HG03432 (cell line): ENCODE measurements at regions not wholly inside any gene's neighbourhood (a gene's known extent, or its start where the extent isn't known, plus 50 kb on each side); places are given as distances from the start of the nearest gene placed in this dataset.

Experiments used
- ATAC-seq: cut with Tn5 transposase; IDR thresholded peaks from one replicate; pipeline ENCODE4 v1.9.1; 2021; ENCODE audit warnings: mild to moderate bottlenecking, moderate library complexity; ENCODE audit not compliant: unreplicated experiment

GRCh38 chr10:128457136-128457535 is 330.9 kb upstream of the MKI67 start:
- ATAC-seq, result no peak

DNA sequence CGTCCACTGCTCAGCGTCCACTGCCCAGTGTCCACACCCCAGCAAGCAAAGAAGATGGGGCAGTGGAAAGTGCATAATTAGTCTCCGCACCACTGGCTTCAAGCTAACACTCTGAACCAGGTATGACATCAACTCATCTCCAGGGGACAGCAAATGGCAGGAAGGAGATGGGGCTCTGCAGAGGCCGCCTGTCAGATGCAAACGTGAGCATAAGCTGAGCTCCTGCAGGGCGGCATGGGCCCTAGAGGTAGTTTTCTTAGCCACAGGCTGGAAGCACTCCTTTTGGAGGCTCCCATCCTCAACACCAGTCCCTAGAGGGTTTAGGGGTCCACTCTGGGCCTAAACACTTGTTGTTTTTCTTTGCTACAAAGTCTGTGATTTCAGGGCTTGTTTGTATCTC is 335.8 kb upstream of the MKI67 start:
- no peak for ATAC-seq

- ATAC-seq, result no peak
Measured at GRCh38 chr10:128462844-128463243, 336.6 kb upstream of the MKI67 start.

DNA sequence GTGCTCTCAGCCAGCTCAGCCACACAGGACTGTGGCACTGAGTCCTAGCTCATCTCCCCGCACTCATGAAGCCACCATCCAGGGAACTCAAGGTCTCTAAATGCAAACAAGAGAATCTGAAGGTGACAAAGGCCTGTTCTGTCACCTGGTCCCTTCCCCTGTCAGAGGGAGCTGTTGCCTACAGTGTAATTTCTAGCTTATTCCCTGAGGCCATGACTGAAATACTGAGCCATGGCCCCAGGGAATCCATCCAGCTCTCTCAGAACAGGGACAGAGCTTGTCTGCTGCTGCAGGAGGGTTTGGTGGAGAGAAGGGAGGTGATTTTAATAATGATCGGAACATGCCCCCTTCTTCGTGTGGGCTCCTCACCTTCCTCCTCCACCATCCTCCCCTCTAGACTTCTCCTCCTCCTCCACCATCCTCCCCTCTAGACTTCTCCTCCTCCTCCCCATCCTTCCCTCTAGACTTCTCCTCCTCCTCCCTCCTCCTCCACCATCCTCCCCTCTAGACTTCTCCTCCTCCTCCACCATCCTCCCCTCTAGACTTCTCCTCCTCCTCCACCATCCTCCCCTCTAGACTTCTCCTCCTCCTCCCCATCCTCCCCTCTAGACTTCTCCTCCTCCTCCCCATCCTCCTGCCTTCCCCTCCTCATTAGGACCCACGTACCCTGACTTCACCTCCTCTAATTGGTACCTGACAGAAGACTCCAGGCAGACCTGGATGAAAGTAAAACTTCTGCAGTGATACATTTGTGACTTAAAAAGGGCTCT is 338.0 kb upstream of the MKI67 start:
- ATAC-seq, result no peak

GRCh38 chr10:128465697-128466096 is 339.5 kb upstream of the MKI67 start:
- no peak for ATAC-seq

DNA sequence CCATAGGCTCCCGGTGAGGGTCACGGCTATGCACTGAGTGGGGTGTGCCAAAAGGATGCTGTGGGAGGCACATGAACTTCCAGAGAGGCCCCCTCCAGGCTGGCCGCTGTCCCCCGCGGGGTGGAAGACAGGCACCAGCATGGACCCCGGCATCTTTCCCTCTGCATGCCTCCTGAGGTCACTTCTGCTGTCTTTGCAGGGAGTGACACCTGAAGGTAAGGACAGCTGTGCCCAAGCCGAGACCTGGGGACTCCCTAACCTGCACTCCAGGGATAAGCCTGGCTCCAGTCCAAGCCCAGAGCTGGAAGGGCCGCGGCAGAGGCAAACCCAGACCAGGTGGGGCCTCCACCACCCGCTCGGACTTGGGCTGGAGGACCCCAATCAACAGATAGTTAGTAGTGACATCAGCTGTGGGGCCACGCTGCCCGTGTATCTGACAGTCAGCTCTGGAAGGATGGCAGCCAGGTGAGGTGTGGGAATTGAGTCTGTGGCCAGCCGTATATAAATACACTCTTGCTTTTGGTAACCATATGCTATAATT is 340.7 kb upstream of the MKI67 start:
- ATAC-seq, result no peak

GRCh38 chr10:128468462-128468861 is 342.2 kb upstream of the MKI67 start:
- no peak for ATAC-seq

DNA sequence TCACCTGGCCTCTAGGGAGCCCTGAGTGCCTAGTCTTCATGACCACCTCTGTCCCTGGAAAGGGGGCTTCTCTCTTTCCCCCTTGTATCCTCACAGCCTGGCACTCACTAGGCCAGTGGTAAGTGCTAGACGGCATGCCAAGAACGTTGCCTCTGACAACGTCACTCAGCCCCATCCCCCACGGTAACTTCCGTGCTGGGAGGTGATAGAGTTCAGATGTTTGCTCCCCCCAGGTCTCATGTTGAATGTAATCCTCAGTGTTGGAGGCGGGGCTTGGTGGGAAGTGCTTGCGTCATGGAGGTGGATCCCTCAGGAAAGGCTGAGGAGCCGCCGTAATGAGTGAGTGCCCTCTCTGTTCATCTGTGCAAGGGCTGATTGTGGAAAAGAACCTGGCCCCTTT is 343.3 kb upstream of the MKI67 start:
- ATAC-seq, result no peak

GRCh38 chr10:128470321-128470965 is 344.2 kb upstream of the MKI67 start:
- no peak for ATAC-seq

GRCh38 chr10:128471151-128471550 is 344.9 kb upstream of the MKI67 start:
- no peak for ATAC-seq

DNA sequence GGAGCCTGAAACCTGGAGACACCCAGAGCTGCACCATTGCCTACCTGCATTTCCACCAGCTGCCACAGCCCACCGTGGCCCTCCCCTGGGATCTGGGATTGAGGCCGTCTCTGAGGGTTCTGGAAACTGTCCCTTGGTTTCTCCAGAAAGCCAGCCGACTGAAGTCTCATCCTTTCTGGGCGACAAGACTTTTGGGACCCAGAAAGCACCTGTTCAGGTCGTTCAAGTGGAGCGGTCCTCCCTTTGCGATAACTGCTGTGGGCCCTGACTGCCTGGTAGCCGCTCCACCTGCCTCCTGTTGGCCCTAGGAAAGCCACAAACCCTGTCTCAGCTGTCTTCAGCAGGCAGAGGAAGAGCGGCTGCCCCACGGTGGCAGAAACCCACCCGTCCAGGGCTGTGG is 346.0 kb upstream of the MKI67 start:
- no peak for ATAC-seq

- no peak for ATAC-seq
Measured at GRCh38 chr10:128473396-128473795, 347.2 kb upstream of the MKI67 start.

GRCh38 chr10:128473911-128474310 is 347.7 kb upstream of the MKI67 start:
- no peak for ATAC-seq

- no peak for ATAC-seq
Measured at GRCh38 chr10:128474571-128474970, 348.3 kb upstream of the MKI67 start.

- ATAC-seq, result no peak
Measured at GRCh38 chr10:128475686-128476367, 349.6 kb upstream of the MKI67 start.

DNA sequence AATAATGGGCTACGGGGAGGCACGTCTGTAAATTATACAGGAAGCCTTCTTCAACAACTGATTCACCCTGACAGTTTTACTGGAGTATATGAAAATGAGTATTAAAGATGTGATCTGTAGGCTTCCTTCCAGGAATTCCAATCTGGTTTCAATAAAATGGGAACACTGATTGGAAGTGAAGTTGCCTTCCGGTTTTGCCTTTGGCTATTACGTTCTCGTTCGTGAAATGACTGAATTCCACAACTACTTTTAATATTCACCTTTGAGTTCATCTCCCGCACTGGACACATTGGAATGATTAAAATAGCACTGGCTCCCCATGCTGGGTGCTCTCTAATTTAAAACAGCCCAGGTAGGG is 350.1 kb upstream of the MKI67 start:
- ATAC-seq, result no peak

- ATAC-seq, result no peak
Measured at GRCh38 chr10:128476845-128477244, 350.6 kb upstream of the MKI67 start.

DNA sequence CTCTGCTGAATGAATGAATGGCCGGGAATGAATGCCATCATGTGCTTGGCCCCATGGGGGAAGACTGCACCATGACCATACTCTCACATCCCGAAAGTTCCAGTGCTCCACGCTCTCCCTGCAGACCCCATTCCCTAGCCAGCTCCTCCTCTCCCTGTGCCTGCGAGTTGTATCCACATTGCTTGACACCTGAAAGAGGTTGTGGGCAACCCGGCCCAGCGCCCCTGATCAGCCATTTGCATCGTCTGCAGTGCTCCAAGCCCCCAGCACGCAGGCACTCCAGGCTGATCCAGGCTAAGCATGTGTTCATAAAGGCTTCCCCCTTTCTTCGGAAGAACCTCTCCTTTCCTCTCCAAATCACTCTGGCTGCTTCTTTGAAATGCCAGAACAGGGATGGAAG is 354.4 kb upstream of the MKI67 start:
- no peak for ATAC-seq

DNA sequence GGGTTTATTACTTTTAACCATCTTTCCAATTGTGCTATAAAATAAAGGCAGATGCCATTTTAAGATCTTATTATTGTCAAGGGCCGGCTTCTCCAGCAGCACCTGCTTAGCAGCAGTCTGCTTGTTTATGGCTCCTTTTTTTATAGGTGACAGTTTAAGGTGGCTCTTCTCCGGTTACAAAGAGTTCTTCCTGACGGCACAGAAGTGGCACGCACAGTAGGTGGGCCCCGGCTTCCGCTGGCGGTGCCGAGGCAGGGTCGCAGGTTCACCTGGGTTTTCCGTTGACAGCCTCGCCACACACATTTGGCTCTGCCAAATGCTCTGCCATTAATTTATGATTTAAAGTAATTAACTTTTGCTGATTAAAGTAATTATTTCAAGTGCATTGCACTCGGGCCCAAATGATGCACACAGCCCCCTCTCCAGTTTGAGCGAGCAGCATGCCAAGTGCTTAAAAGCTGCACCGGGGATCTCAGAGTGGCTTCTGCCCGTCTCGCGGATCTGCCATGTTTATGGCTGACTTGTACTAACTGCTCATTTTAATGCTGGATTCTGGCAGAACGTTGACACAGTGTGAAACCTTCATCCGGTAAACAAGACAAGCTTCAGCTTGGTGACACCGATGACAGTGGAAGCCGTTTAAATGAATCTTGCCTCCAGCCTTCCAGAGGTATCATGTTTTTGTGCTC is 355.1 kb upstream of the MKI67 start:
- ATAC-seq, result no peak

DNA sequence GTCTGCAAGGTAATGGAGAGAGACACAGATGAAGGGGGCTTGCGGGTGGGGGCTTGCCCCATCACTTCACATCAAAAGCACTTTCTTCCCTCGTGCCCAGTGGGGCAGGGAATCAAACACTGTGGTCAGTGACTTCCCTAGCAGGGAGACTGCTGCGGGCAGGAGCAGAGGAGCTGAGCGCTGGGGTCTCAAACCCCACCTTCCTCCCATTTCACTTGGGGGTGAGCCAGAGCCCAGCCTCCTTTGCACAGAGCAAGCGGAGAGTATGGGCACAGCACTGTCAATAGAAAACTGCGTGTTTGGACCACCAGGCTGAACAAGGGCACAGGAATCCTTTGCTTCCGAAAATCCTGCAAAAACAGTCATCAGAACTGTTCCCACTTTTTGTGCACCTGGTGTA is 355.8 kb upstream of the MKI67 start:
- no peak for ATAC-seq

GRCh38 chr10:128483216-128483615 is 357.0 kb upstream of the MKI67 start:
- no peak for ATAC-seq
